T-cell (primary cell): ENCODE measurements at regions not wholly inside any gene's neighbourhood (a gene's known extent, or its start where the extent isn't known, plus 50 kb on each side); places are given as distances from the start of the nearest gene placed in this dataset.

Experiments used
- ATAC-seq, 4 experiments: fragments of 200-7000 bp in 3 of 4; fragments of 150-1000 bp in 1 of 4; cut with Tn5 transposase; replicated peaks in 1 of 4; 1 replicate in 3 of 4; 2 replicates in 1 of 4; pipeline ENCODE4 v1.10.0; 2021; ENCODE audit warnings: moderate library complexity in 3 of 4, mild to moderate bottlenecking in 2 of 4, moderate number of reproducible peaks in 1 of 4
- CTCF ChIA-PET, 2 donors: fragments of 300-600 bp; sonication (Branson Sonifier 250); formaldehyde crosslinking; loops; one replicate each; lab custom pipeline; 2022; ENCODE audit warnings: antibody characterized with exemption in 2 of 2; lab: Charles Lee
- POLR2A ChIA-PET, 2 donors: fragments of 300-600 bp; sonication (Branson Sonifier 250); formaldehyde crosslinking; loops; one replicate each; lab custom pipeline; 2022; ENCODE audit warnings: antibody characterized with exemption in 2 of 2; lab: Charles Lee
- DNase-seq, 35 experiments: peaks; one replicate each; pipeline versions ENCODE4 v3.0.0 to v3.0.0-alpha.2; 2013 to 2023
- H3K27ac ChIP-seq: one replicate; pipeline ENCODE4 v1.5.1; 2013; ENCODE audit warnings: low read length
- H3K27me3 ChIP-seq, 2 experiments: replicated peaks in 1 of 2; 1 replicate in 1 of 2; 2 replicates in 1 of 2; pipeline versions ENCODE4 v1.6.1 to v1.7.0; 2013; ENCODE audit warnings: low read length in 1 of 2, mixed read lengths in 1 of 2; ENCODE audit not compliant: control insufficient read depth in 2 of 2, insufficient read depth in 2 of 2; ENCODE audit errors: extremely low read depth in 1 of 2
- H3K36me3 ChIP-seq, 2 donors: 1 replicate in 1 of 2; 2 replicates in 1 of 2; pipeline versions ENCODE4 v1.6.1 to v1.7.0; 2013; ENCODE audit warnings: low read length in 1 of 2; ENCODE audit not compliant: control insufficient read depth in 2 of 2, insufficient read depth in 1 of 2; ENCODE audit errors: extremely low read depth in 1 of 2
- H3K4me1 ChIP-seq, 2 experiments: 1 replicate in 1 of 2; 2 replicates in 1 of 2; pipeline versions ENCODE4 v1.6.1 to v1.7.0; 2013; ENCODE audit warnings: low read length in 2 of 2, mixed read lengths in 1 of 2; ENCODE audit not compliant: insufficient read depth in 2 of 2, control insufficient read depth in 1 of 2; ENCODE audit errors: extremely low read depth in 1 of 2
- H3K4me3 ChIP-seq, 2 donors: 1 replicate in 1 of 2; 2 replicates in 1 of 2; pipeline versions ENCODE4 v1.5.1 to v1.7.0; 2013; ENCODE audit warnings: mild to moderate bottlenecking in 2 of 2, low read length in 1 of 2, moderate library complexity in 1 of 2; ENCODE audit not compliant: control insufficient read depth in 1 of 2; ENCODE audit errors: extremely low read depth in 1 of 2
- H3K9me3 ChIP-seq: 2 replicates; pipeline ENCODE4 v1.7.0; 2013
- H3K27ac Mint-ChIP-seq, 2 donors: one replicate each; pipeline ENCODE4 v1.8.0; 2020 to 2021; ENCODE audit warnings: mild to moderate bottlenecking in 2 of 2, mixed read lengths in 2 of 2
- H3K27me3 Mint-ChIP-seq, 2 donors: one replicate each; pipeline ENCODE4 v1.8.0; 2021 to 2022; ENCODE audit warnings: mixed read lengths in 2 of 2
- H3K36me3 Mint-ChIP-seq: one replicate; pipeline ENCODE4 v1.8.0; 2021; ENCODE audit warnings: mixed read lengths
- H3K4me1 Mint-ChIP-seq, 3 donors: one replicate each; pipeline ENCODE4 v1.8.0; 2020 to 2022; ENCODE audit warnings: mixed read lengths in 3 of 3, mild to moderate bottlenecking in 1 of 3
- H3K4me3 Mint-ChIP-seq, 3 donors: one replicate each; pipeline ENCODE4 v1.8.0; 2020 to 2022; ENCODE audit warnings: mild to moderate bottlenecking in 3 of 3, mixed read lengths in 3 of 3, moderate library complexity in 3 of 3
- H3K9me3 Mint-ChIP-seq, 3 donors: one replicate each; pipeline ENCODE4 v1.8.0; 2020 to 2022; ENCODE audit warnings: mixed read lengths in 3 of 3
- WGBS: methylation state at CpG from one replicate; pipeline ENCODE4 v1.1.5; 2013; ENCODE audit warnings: missing lambda C conversion rate; ENCODE audit not compliant: insufficient coverage; 5-methylcytosine and 5-hydroxymethylcytosine counted together

DNA sequence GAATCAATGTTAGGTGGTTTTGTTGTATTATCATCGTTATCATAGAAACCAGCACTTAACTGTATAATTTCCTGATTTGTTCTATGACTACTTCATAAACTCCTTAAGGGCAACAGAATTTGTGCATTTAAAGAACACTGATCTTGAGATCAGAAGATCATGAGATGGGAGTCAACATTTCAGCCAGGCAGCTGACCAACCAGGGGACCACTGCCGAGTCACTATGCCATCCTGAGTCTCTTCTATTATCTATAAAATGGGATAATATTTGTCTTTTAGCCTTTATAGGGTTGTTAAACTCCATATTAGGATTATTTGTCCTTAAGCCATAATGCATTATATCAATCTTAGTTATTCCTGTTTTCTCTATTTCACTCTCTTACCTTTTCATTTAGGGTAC, 261.7 kb downstream of the GPAM start:
- no peak overlapping the region for H3K27ac Mint-ChIP-seq
- Histone ChIP-seq H3K9me3 (no peaks in the 10 kb centered on the region), H3K4me1 (no peaks in the 10 kb centered on the region), H3K27ac (no peak overlapping the region), H3K27me3 (no peaks in the 10 kb centered on the region), H3K4me3 (no peak overlapping the region), H3K36me3 (no peaks in the 10 kb centered on the region)
- no peaks in the 10 kb centered on the region for H3K36me3 Mint-ChIP-seq
- H3K4me3 Mint-ChIP-seq: no peak overlapping the region
- WGBS: no CpG with 5 or more reads among the region's 2 CpGs
- ChIA-PET CTCF (no interaction called here), POLR2A (no interaction called here)
- no peaks in the 10 kb centered on the region for H3K9me3 Mint-ChIP-seq
- no peak for ATAC-seq
- no peaks in the 10 kb centered on the region for H3K27me3 Mint-ChIP-seq
- no peaks in the 10 kb centered on the region for H3K4me1 Mint-ChIP-seq
- no peak for DNase-seq

DNA sequence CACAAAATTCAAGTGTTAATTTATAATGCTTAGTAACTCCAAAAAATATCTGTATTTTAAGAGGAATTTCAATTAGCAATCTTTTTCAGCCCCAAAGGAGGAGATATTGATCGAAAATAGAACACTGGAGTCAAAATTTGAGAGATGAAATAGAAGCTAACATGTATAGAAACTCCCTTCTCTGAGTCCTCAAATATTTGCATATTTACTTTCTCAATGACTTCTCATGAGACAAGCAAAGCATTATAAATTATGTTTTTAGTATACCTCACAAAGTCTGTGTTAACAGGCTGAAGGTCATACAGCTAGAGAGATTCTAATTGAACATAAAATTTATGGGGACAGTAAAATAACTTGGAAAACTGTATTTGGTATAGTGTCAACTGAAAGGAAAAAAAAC, 260.5 kb downstream of the GPAM start:
- Mint-ChIP-seq H3K36me3 (no peaks in the 10 kb centered on the region), H3K4me3 (no peak overlapping the region), H3K27me3 (no peaks in the 10 kb centered on the region), H3K4me1 (no peaks in the 10 kb centered on the region), H3K9me3 (no peaks in the 10 kb centered on the region), H3K27ac (no peak overlapping the region)
- WGBS: no CpG with 5 or more reads among the region's 1 CpG
- Histone ChIP-seq H3K36me3 (no peaks in the 10 kb centered on the region), H3K27me3 (no peaks in the 10 kb centered on the region), H3K27ac (no peak overlapping the region), H3K4me3 (no peak overlapping the region), H3K9me3 (no peaks in the 10 kb centered on the region), H3K4me1 (no peaks in the 10 kb centered on the region)
- DNase-seq (no peak), ATAC-seq (no peak)
- CTCF ChIA-PET: no interaction called here
- POLR2A ChIA-PET: no interaction called here

DNA sequence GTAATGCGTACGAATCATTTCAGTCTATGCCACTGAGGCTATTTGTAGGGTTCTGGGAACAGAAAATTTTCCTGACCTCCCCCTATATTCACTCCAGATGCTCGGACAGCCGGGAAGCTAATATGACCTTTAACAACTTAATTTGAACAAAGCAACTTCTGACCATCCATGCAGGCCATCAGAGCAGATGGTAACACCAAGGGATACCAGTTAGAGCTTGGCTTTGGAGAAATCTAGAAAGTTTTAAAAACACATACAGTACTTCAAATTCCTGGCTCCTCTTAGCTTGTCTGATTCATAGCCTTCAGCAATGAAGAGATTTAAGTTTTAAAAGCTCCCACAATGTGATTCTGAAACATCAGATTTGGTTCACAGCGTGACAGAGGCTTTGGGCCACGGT, 257.3 kb downstream of the GPAM start:
- peaks cover 0 to 6% (median 0%) of the 10 kb centered on the region in 3 donors for H3K9me3 Mint-ChIP-seq
- no peak for ATAC-seq
- Histone ChIP-seq H3K4me3 (no peak overlapping the region), H3K9me3 (no peaks in the 10 kb centered on the region), H3K27me3 (no peaks in the 10 kb centered on the region), H3K4me1 (no peaks in the 10 kb centered on the region), H3K36me3 (no peaks in the 10 kb centered on the region), H3K27ac (no peak overlapping the region)
- no peaks in the 10 kb centered on the region for H3K27me3 Mint-ChIP-seq
- no peak overlapping the region for H3K4me3 Mint-ChIP-seq
- POLR2A ChIA-PET: no interaction called here
- CTCF ChIA-PET: no interaction called here
- DNase-seq: no peak
- 50% methylated on average over 2 of the region's 6 CpGs for WGBS
- no peaks in the 10 kb centered on the region for H3K4me1 Mint-ChIP-seq
- H3K27ac Mint-ChIP-seq: no peak overlapping the region
- H3K36me3 Mint-ChIP-seq: no peaks in the 10 kb centered on the region

DNA sequence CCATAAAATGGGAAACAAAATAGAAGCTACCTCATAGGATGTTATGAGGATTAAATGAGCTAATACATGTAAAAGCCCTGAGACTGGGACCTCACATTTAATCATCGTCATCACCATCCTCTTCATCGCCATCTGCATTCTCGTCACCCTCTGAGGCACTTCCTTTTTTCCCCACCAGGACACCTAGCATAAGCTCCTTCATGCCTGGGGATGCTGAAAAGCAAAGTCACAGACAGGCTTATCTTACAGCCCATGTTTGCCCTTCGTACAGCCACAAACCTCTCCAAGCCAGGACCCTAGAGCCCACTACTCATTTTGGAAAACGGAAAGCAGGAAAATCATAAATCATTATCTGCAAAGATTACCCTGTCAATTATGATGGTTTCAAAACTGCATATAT, 249.6 kb downstream of the GPAM start:
- H3K9me3 Mint-ChIP-seq: peaks cover 0 to 6% (median 3%) of the 10 kb centered on the region in 3 donors
- H3K4me1 ChIP-seq: no peaks in the 10 kb centered on the region

DNA sequence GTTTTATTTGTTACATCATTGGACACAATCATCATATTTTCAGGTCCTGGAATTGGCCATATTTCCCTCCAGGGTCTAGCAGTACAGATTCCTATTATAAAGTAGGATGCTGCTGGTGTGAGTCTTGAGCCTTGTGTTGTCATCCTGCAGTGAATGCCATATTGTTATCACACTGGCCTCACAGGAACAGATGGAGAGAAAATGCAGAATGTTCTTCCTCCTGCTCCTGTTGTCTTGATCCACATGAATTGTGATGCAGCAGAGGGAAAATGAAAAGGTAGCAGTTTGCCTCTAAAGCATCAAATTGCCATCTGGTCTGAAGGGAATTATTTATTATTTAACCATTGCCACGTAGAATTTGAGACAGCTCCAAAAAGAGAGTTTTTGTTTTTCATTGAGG, 248.6 kb downstream of the GPAM start:
- no peaks in the 10 kb centered on the region for H3K27me3 Mint-ChIP-seq

More for the DNA sequence above, 249.6 kb downstream of the GPAM start:
- Histone ChIP-seq H3K9me3 (no peaks in the 10 kb centered on the region), H3K36me3 (no peaks in the 10 kb centered on the region), H3K4me3 (no peak overlapping the region), H3K27me3 (peaks cover 0 to 4% of the 10 kb centered on the region in 2 experiments), H3K27ac (no peak overlapping the region)
- WGBS: 68% methylated on average over 3 of the region's 5 CpGs
- H3K27me3 Mint-ChIP-seq: no peaks in the 10 kb centered on the region
- no peaks in the 10 kb centered on the region for H3K36me3 Mint-ChIP-seq
- ChIA-PET CTCF (interaction anchor here in 1 of 2 donors (0.7 kb wide), 1 partner anchor 748 kb away, joined by 3 read pairs; no protein-coding TSS in a partner anchor), POLR2A (interaction anchor here in 1 of 2 donors (0.8 kb wide), 1 partner anchor 113 kb away, joined by 6 read pairs; no protein-coding TSS in a partner anchor)
- DNase-seq (no peak), ATAC-seq (no peak)
- H3K4me1 Mint-ChIP-seq: no peaks in the 10 kb centered on the region
- H3K27ac Mint-ChIP-seq: no peak overlapping the region
- no peak overlapping the region for H3K4me3 Mint-ChIP-seq

DNA sequence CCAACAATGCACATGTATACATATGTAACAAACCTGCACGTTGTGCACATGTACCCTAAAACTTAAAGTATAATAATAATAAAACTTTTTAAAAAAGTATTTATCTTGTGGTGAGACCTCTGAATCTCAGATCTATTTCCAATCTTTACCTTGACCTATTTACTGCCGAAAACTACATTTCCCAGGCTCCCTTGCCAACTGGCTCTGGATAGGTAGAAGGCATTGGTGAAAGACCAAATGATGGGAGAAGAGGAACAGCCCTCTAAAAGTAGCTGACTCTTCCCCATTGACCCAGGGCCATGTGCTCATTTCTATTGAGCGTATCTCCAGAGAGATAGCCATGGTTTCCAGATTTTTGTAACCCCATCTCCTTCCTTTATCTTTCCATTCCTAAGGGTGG, 247.4 kb downstream of the GPAM start:
- Histone ChIP-seq H3K27me3 (peaks cover 0 to 4% of the 10 kb centered on the region in 2 experiments), H3K4me1 (no peaks in the 10 kb centered on the region), H3K4me3 (no peak overlapping the region), H3K27ac (no peak overlapping the region), H3K9me3 (no peaks in the 10 kb centered on the region), H3K36me3 (no peaks in the 10 kb centered on the region)
- no CpG with 5 or more reads among the region's 3 CpGs for WGBS
- H3K4me3 Mint-ChIP-seq: no peak overlapping the region
- DNase-seq (no peak), ATAC-seq (no peak)
- H3K36me3 Mint-ChIP-seq: no peaks in the 10 kb centered on the region
- ChIA-PET POLR2A (no interaction called here), CTCF (no interaction called here)
- H3K27ac Mint-ChIP-seq: no peak overlapping the region
- no peaks in the 10 kb centered on the region for H3K27me3 Mint-ChIP-seq
- H3K4me1 Mint-ChIP-seq: no peaks in the 10 kb centered on the region
- H3K9me3 Mint-ChIP-seq: peaks cover 0 to 3% (median 0%) of the 10 kb centered on the region in 3 donors

More for the DNA sequence above, 248.6 kb downstream of the GPAM start:
- Histone ChIP-seq H3K9me3 (no peaks in the 10 kb centered on the region), H3K27ac (no peak overlapping the region), H3K4me1 (no peaks in the 10 kb centered on the region), H3K4me3 (no peak overlapping the region), H3K36me3 (no peaks in the 10 kb centered on the region), H3K27me3 (peaks cover 0 to 4% of the 10 kb centered on the region in 2 experiments)
- CTCF ChIA-PET: no interaction called here
- DNase-seq (no peak), ATAC-seq (no peak)
- H3K4me1 Mint-ChIP-seq: no peaks in the 10 kb centered on the region
- H3K4me3 Mint-ChIP-seq: no peak overlapping the region
- no peak overlapping the region for H3K27ac Mint-ChIP-seq
- peaks cover 0 to 3% (median under 1%) of the 10 kb centered on the region in 3 donors for H3K9me3 Mint-ChIP-seq
- H3K36me3 Mint-ChIP-seq: no peaks in the 10 kb centered on the region
- POLR2A ChIA-PET: no interaction called here
- WGBS: no CpG with 5 or more reads among the region's 1 CpG

DNA sequence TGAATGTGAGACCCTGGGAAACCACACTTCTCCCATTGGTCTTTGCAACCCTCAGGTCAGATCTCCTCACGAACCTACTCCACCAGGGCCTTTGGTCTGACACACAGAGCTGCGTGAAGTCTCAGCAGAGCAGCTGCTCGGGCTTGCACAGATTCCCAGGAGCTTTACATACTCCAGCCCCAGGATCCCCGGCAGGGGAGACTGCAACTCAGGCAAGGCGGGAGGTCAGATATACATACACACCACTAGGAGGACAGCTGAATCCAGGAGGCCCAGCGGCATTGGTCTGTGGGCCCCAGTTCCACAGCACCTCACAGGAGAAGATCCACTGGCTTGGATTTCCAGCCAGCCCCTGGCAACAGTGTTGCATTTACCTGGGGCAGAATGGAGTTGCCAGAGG, 239.2 kb downstream of the GPAM start:
- no peaks in the 10 kb centered on the region for H3K4me1 Mint-ChIP-seq
- Histone ChIP-seq H3K4me1 (no peaks in the 10 kb centered on the region), H3K36me3 (no peaks in the 10 kb centered on the region), H3K27me3 (peaks cover 0 to 13% of the 10 kb centered on the region in 2 experiments), H3K9me3 (no peaks in the 10 kb centered on the region), H3K4me3 (no peak overlapping the region), H3K27ac (no peak overlapping the region)
- H3K27me3 Mint-ChIP-seq: peaks cover 4 to 5% of the 10 kb centered on the region in 2 donors
- WGBS: 82% methylated on average over 5 of the region's 6 CpGs
- no peak overlapping the region for H3K4me3 Mint-ChIP-seq
- H3K36me3 Mint-ChIP-seq: no peaks in the 10 kb centered on the region
- no peak overlapping the region for H3K27ac Mint-ChIP-seq
- DNase-seq (no peak), ATAC-seq (no peak)
- CTCF ChIA-PET: no interaction called here
- POLR2A ChIA-PET: no interaction called here
- H3K9me3 Mint-ChIP-seq: peaks cover 2 to 10% (median 10%) of the 10 kb centered on the region in 3 donors
